Activated CD4-positive, alpha-beta T cell treated with anti-CD3 and anti-CD28 coated beads, Interleukin-2, amount 50 U/mL, for 4 hours (primary cell): ENCODE measurements at regions not wholly inside any gene's neighbourhood (a gene's known extent, or its start where the extent isn't known, plus 50 kb on each side); places are given as distances from the start of the nearest gene placed in this dataset.

Experiments used
- DNase-seq, 2 experiments: peaks; one replicate each; pipeline ENCODE4 v3.0.0-alpha.2; 2020

GRCh38 chr3:151995091-151995490 is 121.6 kb downstream of the SUCNR1 start:
- DNase-seq = no peak

- no peak for DNase-seq
Measured at GRCh38 chr3:151998744-151999143, 125.3 kb downstream of the SUCNR1 start.

GRCh38 chr3:151999936-152000335 is 126.5 kb downstream of the SUCNR1 start:
- DNase-seq = no peak

GRCh38 chr3:152011812-152012735 is 138.6 kb downstream of the SUCNR1 start:
- no peak for DNase-seq

- DNase-seq = no peak
Measured at GRCh38 chr3:152019508-152019907, 146.1 kb downstream of the SUCNR1 start.

- peak; percentile 41 to 46 for DNase-seq
Measured at GRCh38 chr3:152021951-152022461, 148.6 kb downstream of the SUCNR1 start.

GRCh38 chr3:152026033-152026556 is 152.7 kb downstream of the SUCNR1 start:
- DNase-seq = no peak

GRCh38 chr3:152030320-152030719 is 156.9 kb downstream of the SUCNR1 start:
- DNase-seq = no peak

- DNase-seq = no peak
Measured at GRCh38 chr3:152031321-152031720, 157.9 kb downstream of the SUCNR1 start.

- DNase-seq = no peak
Measured at GRCh38 chr3:152037297-152037696, 163.9 kb downstream of the SUCNR1 start.

GRCh38 chr3:152037953-152038352 is 164.5 kb downstream of the SUCNR1 start:
- no peak for DNase-seq

- no peak for DNase-seq
Measured at GRCh38 chr3:152038490-152038889, 165.0 kb downstream of the SUCNR1 start.

GRCh38 chr3:152039887-152040286 is 166.4 kb downstream of the SUCNR1 start:
- DNase-seq = no peak

- no peak for DNase-seq
Measured at GRCh38 chr3:152040319-152040718, 166.9 kb downstream of the SUCNR1 start.

GRCh38 chr3:152043620-152044019 is 170.2 kb downstream of the SUCNR1 start:
- no peak for DNase-seq

GRCh38 chr3:152046280-152046679 is 172.8 kb downstream of the SUCNR1 start:
- DNase-seq = no peak

GRCh38 chr3:152047465-152047864 is 174.0 kb downstream of the SUCNR1 start:
- DNase-seq = no peak

- DNase-seq = no peak
Measured at GRCh38 chr3:152048831-152049230, 175.4 kb downstream of the SUCNR1 start.

GRCh38 chr3:152050903-152051302 is 177.5 kb downstream of the SUCNR1 start:
- DNase-seq = no peak

- DNase-seq = no peak
Measured at GRCh38 chr3:152051501-152052404, 178.3 kb downstream of the SUCNR1 start.

GRCh38 chr3:152053866-152054265 is 180.4 kb downstream of the SUCNR1 start:
- DNase-seq = no peak

GRCh38 chr3:152054315-152054714 is 180.9 kb downstream of the SUCNR1 start:
- DNase-seq = no peak

GRCh38 chr3:152056073-152056472 is 182.6 kb downstream of the SUCNR1 start:
- DNase-seq = no peak
